ENCODE measurements at regions not wholly inside any gene's neighbourhood (a gene's known extent, or its start where the extent isn't known, plus 50 kb on each side); places are given as distances from the start of the nearest gene placed in this dataset.

DNA sequence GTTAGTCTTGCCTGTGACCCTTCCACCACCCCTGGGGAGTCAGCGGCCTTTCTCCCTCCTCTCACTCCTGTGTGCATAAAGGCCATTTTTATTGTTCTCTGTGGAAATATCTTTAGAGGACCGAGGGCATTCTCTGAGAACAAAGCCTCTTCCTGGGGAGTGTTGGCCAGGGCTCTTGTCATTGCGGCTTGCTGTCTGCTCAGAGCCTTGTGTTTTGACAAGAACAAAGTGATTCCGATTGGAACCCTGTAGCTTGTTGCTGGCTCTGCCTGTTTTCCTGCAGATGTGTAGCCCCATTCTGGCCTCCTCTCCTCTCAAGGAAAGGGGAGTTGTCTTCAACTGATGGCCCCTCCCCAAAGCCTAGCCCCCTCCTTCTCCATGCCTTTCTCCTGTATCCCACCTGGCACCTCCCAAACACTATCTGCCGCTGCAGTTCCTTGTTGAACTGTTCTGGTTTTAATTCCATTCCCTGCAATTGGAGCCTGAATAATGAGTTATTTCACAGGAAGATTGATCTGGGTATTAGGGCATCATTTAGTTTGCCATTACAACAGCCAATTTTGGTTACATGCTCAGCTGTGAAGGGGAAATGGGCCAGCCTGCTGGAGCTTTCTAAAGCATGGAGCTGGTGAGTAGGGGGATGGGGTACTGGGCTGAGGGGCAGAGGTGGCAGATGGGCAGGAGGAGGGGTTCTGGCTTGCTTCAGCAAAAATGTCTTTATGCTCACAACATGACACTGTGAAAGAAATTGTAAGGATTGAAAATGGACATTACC is 252.5 kb downstream of the LRFN2 start:
- Mint-ChIP-seq H3K9me3 (peaks cover 59% of the 10 kb centered on the region), H3K4me1 (ENCODE audit: low read depth) (no peaks in the 10 kb centered on the region), H3K36me3 (ENCODE audit: low read depth) (peaks cover 5% of the 10 kb centered on the region; the same call in 1 of the 2 replicates), H3K4me3 (no peak overlapping the region), H3K27ac (no peak overlapping the region), H3K27me3 (ENCODE audit: insufficient read depth) (no peaks in the 10 kb centered on the region; the same call in 1 of the 2 replicates)
- TF ChIP-seq, protein P1, sequence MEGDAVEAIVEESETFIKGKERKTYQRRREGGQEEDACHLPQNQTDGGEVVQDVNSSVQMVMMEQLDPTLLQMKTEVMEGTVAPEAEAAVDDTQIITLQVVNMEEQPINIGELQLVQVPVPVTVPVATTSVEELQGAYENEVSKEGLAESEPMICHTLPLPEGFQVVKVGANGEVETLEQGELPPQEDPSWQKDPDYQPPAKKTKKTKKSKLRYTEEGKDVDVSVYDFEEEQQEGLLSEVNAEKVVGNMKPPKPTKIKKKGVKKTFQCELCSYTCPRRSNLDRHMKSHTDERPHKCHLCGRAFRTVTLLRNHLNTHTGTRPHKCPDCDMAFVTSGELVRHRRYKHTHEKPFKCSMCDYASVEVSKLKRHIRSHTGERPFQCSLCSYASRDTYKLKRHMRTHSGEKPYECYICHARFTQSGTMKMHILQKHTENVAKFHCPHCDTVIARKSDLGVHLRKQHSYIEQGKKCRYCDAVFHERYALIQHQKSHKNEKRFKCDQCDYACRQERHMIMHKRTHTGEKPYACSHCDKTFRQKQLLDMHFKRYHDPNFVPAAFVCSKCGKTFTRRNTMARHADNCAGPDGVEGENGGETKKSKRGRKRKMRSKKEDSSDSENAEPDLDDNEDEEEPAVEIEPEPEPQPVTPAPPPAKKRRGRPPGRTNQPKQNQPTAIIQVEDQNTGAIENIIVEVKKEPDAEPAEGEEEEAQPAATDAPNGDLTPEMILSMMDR (IDR thresholded peaks at IDR 0.05): no peak
- no peak for DNase-seq

DNA sequence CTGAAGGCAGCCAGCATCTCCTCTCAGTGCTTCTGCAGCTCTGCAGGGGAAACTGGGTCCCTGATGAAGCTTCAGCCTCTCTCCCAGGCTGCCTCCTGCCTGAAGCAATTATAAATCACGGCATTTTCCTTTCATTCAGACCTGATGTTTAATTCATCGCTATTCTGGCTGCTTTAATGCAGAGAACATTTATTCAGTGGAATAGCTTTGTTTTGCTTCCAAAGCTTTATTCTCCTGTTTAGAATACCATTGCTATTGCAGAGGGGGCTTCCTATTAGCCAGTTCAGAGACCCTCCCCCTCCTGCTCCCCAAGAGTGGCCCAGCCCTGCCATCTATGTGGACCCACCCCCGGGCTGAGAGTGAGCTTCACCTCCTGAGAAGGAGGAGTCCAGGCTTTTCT is 255.6 kb downstream of the LRFN2 start:
- TF ChIP-seq, protein P1 (IDR thresholded peaks at IDR 0.05): no peak
- no peak overlapping the region for H3K4me3 Mint-ChIP-seq
- no peak for DNase-seq
- peaks cover 7% of the 10 kb centered on the region; the same call in 1 of the 2 replicates for H3K36me3 Mint-ChIP-seq (ENCODE audit: low read depth)
- H3K9me3 Mint-ChIP-seq: peaks cover 51% of the 10 kb centered on the region
- no peak overlapping the region for H3K27ac Mint-ChIP-seq
- H3K4me1 Mint-ChIP-seq (ENCODE audit: low read depth): no peaks in the 10 kb centered on the region
- H3K27me3 Mint-ChIP-seq (ENCODE audit: insufficient read depth): peaks cover 4% of the 10 kb centered on the region

DNA sequence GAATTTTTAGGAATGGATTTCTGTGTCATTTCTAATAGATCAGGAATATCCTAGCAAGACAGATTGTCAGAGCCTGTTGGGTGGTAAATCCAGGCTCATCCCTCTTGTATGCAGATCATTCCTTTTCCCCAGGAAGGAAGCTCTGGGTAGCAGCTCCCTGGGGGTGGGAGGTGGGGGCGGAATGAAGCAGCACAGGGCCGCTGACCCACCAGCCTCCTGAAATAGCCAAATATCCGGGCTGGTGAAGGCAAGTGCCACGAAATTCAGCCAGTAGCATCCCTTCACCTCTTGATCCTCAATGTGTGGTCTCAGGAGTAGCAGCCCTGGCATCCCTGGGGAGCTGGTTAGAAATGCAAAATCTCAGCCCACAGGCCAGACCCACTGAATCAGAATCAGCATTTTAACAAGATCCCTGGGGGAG is 256.9 kb downstream of the LRFN2 start:
- TF ChIP-seq, protein P1 (IDR thresholded peaks at IDR 0.05): no peak
- Mint-ChIP-seq H3K27me3 (ENCODE audit: insufficient read depth) (peaks cover 4% of the 10 kb centered on the region), H3K4me1 (ENCODE audit: low read depth) (no peaks in the 10 kb centered on the region), H3K4me3 (no peak overlapping the region), H3K27ac (no peak overlapping the region), H3K9me3 (peaks cover 49% of the 10 kb centered on the region), H3K36me3 (ENCODE audit: low read depth) (peaks cover 7% of the 10 kb centered on the region; the same call in 1 of the 2 replicates)
- no peak for DNase-seq

DNA sequence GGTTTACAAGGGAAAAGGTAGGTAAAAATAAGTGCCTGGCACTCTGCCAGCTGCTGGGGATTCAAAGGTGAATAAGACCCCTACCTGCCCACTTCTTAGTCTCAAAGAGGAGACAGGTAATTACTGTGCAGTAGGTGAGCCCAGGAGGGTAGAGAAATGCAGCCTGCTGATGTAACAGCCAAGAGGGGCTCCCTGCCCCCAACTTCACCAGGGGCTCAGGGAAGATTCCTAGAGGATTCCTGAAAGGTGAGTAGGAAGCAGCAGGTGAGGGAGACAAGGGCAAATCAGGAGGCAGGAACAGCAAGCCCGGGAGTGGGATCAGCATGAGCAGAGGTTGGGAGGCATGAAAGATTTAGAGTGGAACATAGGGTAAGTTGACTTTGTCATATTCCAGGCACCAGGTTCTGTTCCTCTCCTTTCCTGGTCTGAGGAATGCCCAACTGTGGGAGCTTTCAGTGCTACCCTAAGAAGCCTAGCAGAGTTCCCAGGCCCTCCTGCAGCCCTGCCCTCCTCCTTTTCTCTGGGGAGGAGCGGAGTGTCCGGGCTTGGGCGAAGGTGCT is 258.1 kb downstream of the LRFN2 start:
- Mint-ChIP-seq H3K9me3 (peaks cover 49% of the 10 kb centered on the region), H3K36me3 (ENCODE audit: low read depth) (peaks cover 7% of the 10 kb centered on the region; the same call in 1 of the 2 replicates), H3K4me1 (ENCODE audit: low read depth) (no peaks in the 10 kb centered on the region), H3K27ac (no peak overlapping the region), H3K4me3 (no peak overlapping the region), H3K27me3 (ENCODE audit: insufficient read depth) (peaks cover 4% of the 10 kb centered on the region)
- DNase-seq: no peak
- TF ChIP-seq, protein P1 (IDR thresholded peaks at IDR 0.05): no peak

DNA sequence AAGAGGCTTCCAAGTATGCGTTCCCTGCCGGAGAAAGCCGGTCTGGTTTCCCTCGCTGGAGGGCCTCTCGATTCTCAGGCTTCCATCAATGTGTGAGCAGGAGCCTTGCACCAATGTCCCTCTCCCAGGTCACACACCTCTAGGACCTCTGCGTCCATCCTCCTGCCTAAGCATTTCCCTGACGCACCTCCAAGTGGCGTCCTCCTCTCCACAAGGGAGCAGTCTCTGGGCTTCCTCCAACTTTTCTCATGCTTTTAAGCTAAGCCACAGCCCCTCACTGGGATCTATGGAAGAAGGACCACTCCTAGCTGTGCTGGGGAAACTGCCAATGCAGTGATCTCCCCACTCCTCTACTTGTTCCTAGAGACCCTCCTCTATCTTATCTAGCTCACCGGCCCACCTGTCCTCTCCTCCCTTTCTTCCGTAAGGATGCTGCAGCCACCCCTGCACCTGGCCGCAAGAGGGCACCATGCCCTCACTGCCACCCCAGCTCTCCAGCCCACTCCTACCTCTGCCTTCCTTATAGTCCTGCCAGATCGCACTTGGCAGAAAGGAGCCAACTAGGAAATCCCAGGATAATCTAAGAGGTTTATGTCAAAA is 258.7 kb downstream of the LRFN2 start:
- no peak for DNase-seq
- no peak overlapping the region for H3K4me3 Mint-ChIP-seq
- peaks cover 7% of the 10 kb centered on the region; the same call in 1 of the 2 replicates for H3K36me3 Mint-ChIP-seq (ENCODE audit: low read depth)
- TF ChIP-seq, protein P1 (IDR thresholded peaks at IDR 0.05): peak; percentile 15; the same call in 1 of the 2 replicates
- H3K9me3 Mint-ChIP-seq: peaks cover 49% of the 10 kb centered on the region
- H3K27ac Mint-ChIP-seq: no peak overlapping the region
- H3K4me1 Mint-ChIP-seq (ENCODE audit: low read depth): no peaks in the 10 kb centered on the region
- H3K27me3 Mint-ChIP-seq (ENCODE audit: insufficient read depth): peaks cover 4% of the 10 kb centered on the region
